ENCODE measurements at regions not wholly inside any gene's neighbourhood (a gene's known extent, or its start where the extent isn't known, plus 50 kb on each side); places are given as distances from the start of the nearest gene placed in this dataset.

- ChIA-PET POLR2A (no interaction called here), CTCF (interaction anchor here (1.0 kb wide), 1 partner anchor 13 kb away, joined by 4 read pairs; no protein-coding TSS in a partner anchor)
Observed at GRCh38 chr10:29007748-29008610, 280.9 kb upstream of the LYZL1 start.

DNA sequence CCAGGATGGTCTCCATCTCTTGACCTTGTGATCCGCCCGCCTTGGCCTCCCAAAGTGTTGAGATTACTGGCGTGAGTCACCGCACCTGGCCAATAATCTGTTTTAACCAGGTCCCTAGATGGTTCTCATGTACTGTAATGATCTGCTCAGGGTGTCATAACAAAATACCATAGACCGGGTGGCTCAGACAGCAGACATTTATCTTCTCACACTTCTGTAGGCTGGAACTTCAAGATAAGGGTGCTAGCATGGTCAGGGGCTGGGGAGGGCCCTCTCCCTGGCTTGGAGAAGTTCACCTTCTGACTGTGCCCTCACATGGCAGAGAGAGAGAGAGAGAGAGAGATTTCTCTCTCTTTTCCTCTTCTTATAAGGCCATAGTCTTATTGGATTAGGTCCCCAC, 279.4 kb upstream of the LYZL1 start:
- POLR2A ChIA-PET: no interaction called here
- CTCF ChIA-PET: no interaction called here

DNA sequence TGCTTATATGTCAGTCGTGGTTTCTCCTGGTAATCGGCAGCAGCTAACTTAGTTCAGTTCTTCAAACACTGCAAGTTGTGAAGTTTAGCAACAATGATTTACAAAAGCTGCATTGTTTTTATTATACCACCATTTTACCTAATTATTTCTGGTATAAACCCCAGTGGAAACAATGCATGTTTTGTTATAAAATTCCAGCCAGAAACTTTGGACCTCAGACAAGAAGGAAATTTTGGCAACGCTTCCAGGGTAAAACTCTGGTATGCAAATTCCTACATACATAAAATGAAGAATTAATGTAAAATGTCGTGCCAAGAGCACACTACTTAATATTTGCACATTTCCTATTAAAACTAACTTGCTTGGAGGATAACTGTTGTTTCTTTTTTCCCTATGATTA, 277.4 kb upstream of the LYZL1 start:
- POLR2A ChIA-PET: no interaction called here

GRCh38 chr10:29012926-29013554, 275.8 kb upstream of the LYZL1 start:
- CTCF ChIA-PET: interaction anchor here (1.1 kb wide), 1 partner anchor 10 kb away, joined by 3 read pairs; no protein-coding TSS in a partner anchor

More for the DNA sequence above, 277.4 kb upstream of the LYZL1 start:
- CTCF ChIA-PET: no interaction called here

DNA sequence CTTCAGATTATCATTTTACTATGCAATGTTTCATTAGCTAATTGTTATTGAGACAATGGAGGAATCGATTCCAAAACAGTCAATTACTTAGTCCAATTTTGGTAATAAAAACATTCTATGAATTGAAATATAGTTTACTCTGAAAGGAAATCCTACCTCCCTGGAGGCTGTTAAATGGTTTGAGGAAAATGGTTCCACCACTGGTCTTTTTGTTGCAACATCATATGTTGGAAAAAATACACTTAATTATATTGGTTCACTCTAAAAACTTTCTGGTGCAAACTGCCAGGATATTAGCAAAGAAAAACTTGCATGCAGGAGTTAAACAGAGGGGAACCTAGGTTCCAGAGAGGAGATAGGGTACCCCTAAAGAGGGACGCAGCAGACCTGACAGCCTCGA, 267.3 kb upstream of the LYZL1 start:
- ChIA-PET POLR2A (no interaction called here), CTCF (interaction anchor here (0.7 kb wide), 1 partner anchor 11 kb away, joined by 5 read pairs; no protein-coding TSS in a partner anchor)

More at GRCh38 chr10:29012926-29013554, 275.8 kb upstream of the LYZL1 start:
- POLR2A ChIA-PET: no interaction called here

- ChIA-PET POLR2A (no interaction called here), CTCF (no interaction called here)
Observed at GRCh38 chr10:29022513-29022912, 266.4 kb upstream of the LYZL1 start.

- POLR2A ChIA-PET: no interaction called here
- CTCF ChIA-PET: interaction anchor here (1.0 kb wide), 1 partner anchor 11 kb away, joined by 3 read pairs; no protein-coding TSS in a partner anchor
Observed at GRCh38 chr10:29023678-29024077, 265.2 kb upstream of the LYZL1 start.

GRCh38 chr10:29026065-29026797, 262.6 kb upstream of the LYZL1 start:
- ChIA-PET CTCF (no interaction called here), POLR2A (no interaction called here)

DNA sequence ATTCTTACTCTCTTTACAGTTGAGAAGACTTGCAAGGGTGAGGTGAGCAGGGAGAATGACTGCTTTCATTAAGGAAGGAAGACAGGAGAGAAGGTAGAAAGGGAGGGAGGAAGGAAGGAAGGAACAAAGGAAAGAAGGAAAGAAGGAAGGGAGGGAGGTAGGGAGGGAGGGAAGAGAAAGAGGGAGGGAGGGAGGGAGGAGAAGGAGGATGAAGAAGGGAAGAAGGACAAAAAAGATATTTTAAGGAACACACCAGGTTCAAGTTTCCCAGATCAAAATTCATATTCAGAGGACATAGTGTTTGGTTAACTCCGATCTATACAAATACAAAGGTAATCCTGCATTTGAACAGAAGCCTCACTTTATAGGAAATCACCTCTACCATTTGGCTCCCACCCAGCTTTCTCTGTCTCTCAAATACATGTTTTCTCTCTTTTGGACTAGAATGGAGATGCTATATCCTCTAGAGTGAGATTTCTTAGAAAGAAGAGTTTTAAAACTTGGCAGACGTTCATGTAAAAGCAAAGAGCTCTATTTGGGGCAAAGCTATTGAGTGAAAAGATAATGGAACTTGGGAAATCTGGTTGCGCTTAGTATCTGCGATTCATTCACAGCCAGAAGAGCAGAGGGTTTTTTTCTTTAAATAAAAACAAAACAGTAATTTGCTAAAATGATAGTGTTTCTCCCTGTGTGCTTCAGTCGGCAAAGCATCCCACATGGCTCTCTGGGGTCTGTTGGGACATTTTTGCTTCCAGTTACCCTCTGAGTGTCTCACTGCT, 261.9 kb upstream of the LYZL1 start:
- CTCF ChIA-PET: no interaction called here
- POLR2A ChIA-PET: no interaction called here

- CTCF ChIA-PET: no interaction called here
- POLR2A ChIA-PET: no interaction called here
Observed at GRCh38 chr10:29028486-29028885, 260.4 kb upstream of the LYZL1 start.

GRCh38 chr10:29030900-29031299, 258.0 kb upstream of the LYZL1 start:
- POLR2A ChIA-PET: no interaction called here
- CTCF ChIA-PET: no interaction called here

DNA sequence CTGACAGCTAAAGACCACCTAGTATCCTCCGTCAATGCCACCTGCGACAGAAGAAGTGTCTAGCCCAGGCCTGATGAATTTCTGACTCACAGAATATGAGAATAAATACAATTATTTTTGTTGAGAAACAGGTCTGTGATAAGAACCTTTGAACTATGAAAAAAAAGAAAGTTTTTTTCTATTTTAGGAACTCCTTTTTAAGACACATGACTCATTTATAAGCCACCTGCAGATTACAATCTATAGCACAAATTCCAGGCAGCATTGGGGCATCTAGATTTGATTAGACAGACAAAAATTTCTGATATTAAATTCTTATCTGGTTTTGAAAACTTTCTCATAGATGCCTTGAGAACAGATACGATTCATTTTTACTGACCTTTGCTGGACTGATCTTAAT, 256.7 kb upstream of the LYZL1 start:
- CTCF ChIA-PET: no interaction called here

GRCh38 chr10:29033311-29033940, 255.4 kb upstream of the LYZL1 start:
- CTCF ChIA-PET: no interaction called here
- POLR2A ChIA-PET: no interaction called here

More for the DNA sequence above, 256.7 kb upstream of the LYZL1 start:
- POLR2A ChIA-PET: no interaction called here

GRCh38 chr10:29034592-29034991, 254.3 kb upstream of the LYZL1 start:
- POLR2A ChIA-PET: no interaction called here
- CTCF ChIA-PET: no interaction called here

GRCh38 chr10:29035721-29036120, 253.1 kb upstream of the LYZL1 start:
- CTCF ChIA-PET: no interaction called here
- POLR2A ChIA-PET: no interaction called here

- CTCF ChIA-PET: no interaction called here
- POLR2A ChIA-PET: no interaction called here
Observed at GRCh38 chr10:29037348-29038113, 251.3 kb upstream of the LYZL1 start.

GRCh38 chr10:29039091-29039490, 249.8 kb upstream of the LYZL1 start:
- CTCF ChIA-PET: no interaction called here

DNA sequence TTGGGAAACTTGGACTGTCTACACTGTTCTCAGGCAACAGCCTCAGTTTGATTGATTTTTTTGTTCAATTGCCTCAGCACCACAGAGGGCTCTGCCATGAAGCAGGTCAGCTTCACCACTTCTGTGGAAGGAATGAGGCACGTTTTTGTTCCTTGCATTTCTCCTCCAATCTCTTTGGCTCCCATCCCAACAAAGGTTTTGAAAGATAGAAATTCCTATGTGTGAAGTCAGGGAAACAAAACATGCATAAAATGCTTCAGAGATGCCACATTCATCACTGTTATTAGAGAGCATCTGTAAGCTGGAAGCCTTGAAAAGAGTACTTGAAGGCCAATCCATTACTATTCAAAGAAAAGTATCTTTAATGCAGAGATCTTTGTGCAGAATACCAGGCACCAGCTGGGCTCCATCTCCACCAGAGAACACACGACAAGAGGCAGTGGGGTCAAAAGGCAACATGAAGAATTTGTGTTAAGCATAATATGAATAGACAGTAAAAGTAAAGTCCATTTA, 249.1 kb upstream of the LYZL1 start:
- CTCF ChIA-PET: no interaction called here
- POLR2A ChIA-PET: no interaction called here

More at GRCh38 chr10:29039091-29039490, 249.8 kb upstream of the LYZL1 start:
- POLR2A ChIA-PET: no interaction called here
